ACC112 (cell line): ENCODE measurements at regions not wholly inside any gene's neighbourhood (a gene's known extent, or its start where the extent isn't known, plus 50 kb on each side); places are given as distances from the start of the nearest gene placed in this dataset.
"Not testable (repeated sequence)": the region's sequence is repeated elsewhere in the genome, so short reads cannot be mapped to it uniquely, and the experiment has no call there.

ENCODE experiments used
- H2AFZ ChIP-seq: fragments of 200-600 bp; sonication (generic); one replicate; pipeline ENCODE4 v1.6.0; 2017; ENCODE audit warnings: antibody characterized with exemption, low read length; ENCODE audit not compliant: unreplicated experiment
- H3K27ac ChIP-seq: fragments of 200-600 bp; sonication (generic); 2 replicates; pipeline ENCODE4 v1.5.1; 2014; ENCODE audit warnings: low read depth, mild to moderate bottlenecking, antibody characterized with exemption, low read length, moderate library complexity
- H3K27me3 ChIP-seq: fragments of 200-600 bp; sonication (generic); 2 replicates; pipeline ENCODE4 v1.6.1; 2014; ENCODE audit warnings: mild to moderate bottlenecking, antibody characterized with exemption, low read length, moderate library complexity, mixed read lengths; ENCODE audit not compliant: insufficient read depth
- H3K36me3 ChIP-seq: fragments of 200-600 bp; sonication (generic); 2 replicates; pipeline ENCODE4 v1.6.1; 2016; ENCODE audit warnings: mild to moderate bottlenecking, antibody characterized with exemption, low read length, moderate library complexity, mixed read lengths; ENCODE audit not compliant: insufficient read depth
- H3K4me1 ChIP-seq: fragments of 200-600 bp; sonication (generic); one replicate; pipeline ENCODE4 v1.6.1; 2016; ENCODE audit warnings: low read length, mixed read lengths; ENCODE audit not compliant: insufficient read depth, unreplicated experiment, control insufficient read depth
- H3K4me3 ChIP-seq: fragments of 200-600 bp; sonication (generic); 2 replicates; pipeline ENCODE4 v1.5.1; 2014; ENCODE audit warnings: mild to moderate bottlenecking, low read depth, low read length
- H3K79me2 ChIP-seq: fragments of 200-600 bp; sonication (generic); one replicate; pipeline ENCODE4 v1.6.0; 2016; ENCODE audit warnings: low read length; ENCODE audit not compliant: control insufficient read depth, unreplicated experiment, insufficient read depth

DNA sequence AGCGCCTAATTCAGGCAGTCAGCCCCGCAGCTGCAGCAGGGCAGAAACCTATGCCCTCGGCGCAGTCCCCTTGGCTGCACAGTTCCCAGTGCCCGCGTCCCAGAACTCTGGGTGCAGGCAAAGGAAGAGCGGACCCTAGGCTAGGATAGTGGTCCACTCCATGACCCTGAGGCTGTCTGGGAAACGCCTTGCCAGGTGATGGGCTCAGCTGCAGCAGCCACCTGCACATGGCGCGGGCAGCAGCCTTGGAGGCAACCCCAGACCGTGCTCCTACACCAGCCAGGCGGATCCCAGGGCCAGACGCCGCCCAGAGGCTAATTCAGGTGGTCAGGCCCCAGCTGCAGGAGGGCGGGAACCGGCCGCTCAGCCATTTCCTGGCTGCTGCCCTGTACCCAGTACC is 83.0 kb downstream of the POTEC start:
- not testable (repeated sequence) for H3K36me3 ChIP-seq, H3K27ac ChIP-seq, H3K79me2 ChIP-seq, H2AFZ ChIP-seq, H3K27me3 ChIP-seq, H3K4me3 ChIP-seq, H3K4me1 ChIP-seq

DNA sequence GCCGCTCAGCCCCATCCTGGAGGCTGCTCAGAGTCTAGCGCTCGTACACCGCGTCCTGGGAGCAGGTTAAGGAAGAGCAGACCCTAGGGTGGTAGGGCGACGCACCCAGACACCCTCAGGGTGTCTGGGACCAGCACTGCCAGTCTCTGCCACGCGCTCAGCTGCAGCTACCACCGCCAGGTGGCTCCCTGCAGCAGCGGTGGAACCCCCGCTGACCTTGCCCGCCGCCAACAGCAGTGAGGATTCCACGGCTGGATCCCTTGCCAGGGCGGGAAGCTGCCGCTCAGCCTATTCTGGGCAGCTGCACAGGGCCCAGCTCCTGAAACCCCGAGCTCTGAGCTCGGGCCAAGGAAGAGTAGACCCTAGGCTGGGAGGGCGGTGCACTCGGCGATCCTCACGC is 83.6 kb downstream of the POTEC start:
- H3K27me3 ChIP-seq, H3K4me3 ChIP-seq, H3K36me3 ChIP-seq, H3K27ac ChIP-seq, H3K4me1 ChIP-seq, H2AFZ ChIP-seq, H3K79me2 ChIP-seq: not testable (repeated sequence)

DNA sequence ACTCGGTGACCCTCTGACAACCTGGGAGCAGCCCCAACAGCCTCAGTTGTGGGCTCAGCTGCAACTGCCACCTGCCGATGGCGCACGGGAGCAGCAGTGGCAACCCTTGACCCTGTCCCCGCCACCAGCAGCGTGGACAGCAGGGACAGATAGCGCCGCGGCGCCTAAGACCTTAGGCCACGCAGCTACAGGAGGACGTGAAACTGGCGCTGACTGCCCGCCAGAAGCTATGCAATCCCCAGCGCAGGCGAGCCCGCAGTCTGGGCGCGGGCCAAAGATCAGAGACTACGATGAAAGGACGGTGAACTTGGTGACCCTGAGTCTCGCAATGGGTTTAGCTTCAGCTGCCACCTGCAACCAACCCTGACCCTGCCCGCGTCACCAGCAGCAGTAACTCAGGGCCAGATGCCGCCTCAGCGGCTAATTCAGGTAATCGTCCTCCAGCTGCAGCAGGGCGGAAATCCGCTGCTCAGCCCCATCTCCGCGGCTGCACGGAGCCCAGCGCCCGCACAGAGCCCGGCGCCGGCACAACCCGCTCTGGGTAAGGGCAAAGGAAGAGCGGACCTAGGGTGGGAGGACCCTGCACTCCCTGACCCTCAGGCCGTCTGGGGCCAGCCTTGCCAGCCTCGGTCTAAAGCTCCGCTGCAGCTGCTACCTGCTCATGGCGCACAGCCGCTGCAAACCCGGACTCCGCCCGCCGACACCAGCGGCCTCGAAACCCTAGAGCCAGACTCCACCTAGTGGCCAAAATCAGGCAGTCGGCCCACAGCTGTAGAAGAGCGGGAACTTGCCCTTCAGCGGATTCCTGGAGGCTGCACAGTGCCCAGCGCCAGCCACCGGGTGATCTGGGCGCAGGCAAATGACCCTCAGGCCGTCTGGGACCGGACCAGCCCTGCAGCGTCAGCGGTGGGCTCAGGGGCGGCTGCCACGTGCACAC is 85.1 kb downstream of the POTEC start:
- not testable (repeated sequence) for H2AFZ ChIP-seq, H3K36me3 ChIP-seq, H3K4me3 ChIP-seq, H3K79me2 ChIP-seq, H3K27ac ChIP-seq, H3K27me3 ChIP-seq, H3K4me1 ChIP-seq

DNA sequence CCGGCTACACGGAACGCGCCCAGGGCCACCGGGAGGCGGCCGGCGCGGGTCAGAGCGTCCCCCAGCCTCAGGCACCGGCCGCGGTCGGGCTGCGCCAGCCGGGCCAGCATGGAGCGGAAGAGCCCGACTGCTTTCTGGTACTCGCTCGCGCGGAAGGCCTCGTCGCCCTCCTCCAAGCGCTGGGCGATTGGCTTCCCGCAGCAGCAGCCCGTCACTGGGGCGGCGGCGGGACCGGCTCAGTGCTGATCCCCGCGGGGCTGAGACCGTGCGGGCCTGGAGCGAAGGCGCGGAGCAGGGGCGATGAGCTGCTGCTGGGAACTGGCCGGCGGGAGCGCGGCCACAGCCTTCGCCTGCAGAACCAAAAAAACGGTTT is 92.8 kb downstream of the POTEC start:
- not testable (repeated sequence) for H3K27me3 ChIP-seq, H3K4me1 ChIP-seq, H3K27ac ChIP-seq, H3K79me2 ChIP-seq, H2AFZ ChIP-seq, H3K36me3 ChIP-seq
- H3K4me3 ChIP-seq, result peak overlapping the region; percentile 72

GRCh38 chr18:14449995-14450636 is 93.3 kb downstream of the POTEC start:
- H3K79me2 ChIP-seq, H3K27ac ChIP-seq, H3K27me3 ChIP-seq, H3K36me3 ChIP-seq, H2AFZ ChIP-seq, H3K4me1 ChIP-seq: not testable (repeated sequence)
- H3K4me3 ChIP-seq, result peak overlapping the region; percentile 40; the same call in 1 of the 2 replicates

DNA sequence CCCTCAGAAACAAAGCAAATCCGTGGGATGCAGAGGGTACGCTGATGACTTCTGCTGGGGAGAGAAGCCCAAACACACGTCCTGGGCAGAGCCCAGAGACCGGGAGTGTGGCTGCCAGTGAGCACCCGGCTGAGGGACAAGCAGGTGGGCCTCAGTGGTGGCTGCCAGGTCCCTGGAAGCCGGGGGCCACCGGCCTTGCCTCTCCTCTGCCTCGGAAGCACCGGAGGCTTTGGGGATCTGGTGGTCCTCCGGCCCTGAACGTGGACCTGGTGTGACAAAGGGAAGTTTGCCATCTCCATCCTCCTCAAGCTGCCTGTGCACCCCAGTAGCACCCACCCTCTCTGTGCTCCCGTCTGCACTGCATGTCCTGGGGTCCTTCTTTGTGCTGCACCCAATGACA is 94.3 kb downstream of the POTEC start:
- not testable (repeated sequence) for H3K27me3 ChIP-seq, H3K4me3 ChIP-seq, H3K36me3 ChIP-seq, H2AFZ ChIP-seq, H3K27ac ChIP-seq, H3K79me2 ChIP-seq, H3K4me1 ChIP-seq

DNA sequence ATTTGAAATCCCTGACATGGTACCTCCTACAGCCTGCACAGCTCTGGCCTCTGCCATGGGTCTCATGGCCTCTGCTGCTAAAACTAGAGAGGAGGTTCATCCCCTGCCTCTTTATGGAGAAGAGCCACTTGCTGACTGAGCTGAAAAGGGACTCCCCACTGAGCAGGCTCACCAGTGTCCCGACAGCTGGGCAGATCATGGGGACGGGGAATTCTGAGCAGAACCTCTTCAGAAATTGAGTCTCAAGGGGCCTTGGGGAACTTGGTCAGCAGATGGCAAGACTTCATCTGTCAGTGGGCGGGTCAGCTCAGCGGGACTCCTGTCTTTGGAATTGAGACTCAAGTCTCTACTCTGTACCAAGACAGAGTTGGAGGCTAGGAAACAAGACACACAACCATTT is 95.7 kb downstream of the POTEC start:
- not testable (repeated sequence) for H3K27ac ChIP-seq, H3K79me2 ChIP-seq, H3K36me3 ChIP-seq

GRCh38 chr18:14435460-14435859 is 107.9 kb downstream of the POTEC start:
- H3K4me3 ChIP-seq, H3K4me1 ChIP-seq, H3K27ac ChIP-seq, H2AFZ ChIP-seq, H3K36me3 ChIP-seq, H3K79me2 ChIP-seq, H3K27me3 ChIP-seq: not testable (repeated sequence)

More for the DNA sequence above, 95.7 kb downstream of the POTEC start:
- not testable (repeated sequence) for H3K4me1 ChIP-seq, H3K27me3 ChIP-seq, H3K4me3 ChIP-seq, H2AFZ ChIP-seq

DNA sequence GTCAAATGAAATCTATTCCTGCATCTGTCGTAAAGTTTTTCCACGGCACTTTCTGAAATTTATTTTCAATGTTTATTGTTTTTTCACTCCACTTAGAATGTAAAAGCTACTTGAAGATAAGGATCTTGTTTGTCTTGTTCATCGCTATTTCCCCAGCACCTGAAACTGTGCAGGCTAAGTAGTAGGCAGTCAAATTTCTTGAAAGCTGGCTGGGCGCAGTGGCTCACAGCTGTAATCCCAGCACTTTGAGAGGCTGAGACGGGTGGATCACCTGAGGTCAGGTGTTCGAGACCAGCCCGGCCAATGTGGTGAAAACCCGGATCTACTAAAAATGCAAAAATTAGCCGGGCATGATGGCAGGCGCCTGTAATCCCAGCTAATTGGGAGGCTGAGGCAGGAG is 111.0 kb downstream of the POTEC start:
- H3K27me3 ChIP-seq, H3K27ac ChIP-seq, H3K4me1 ChIP-seq, H3K4me3 ChIP-seq, H3K79me2 ChIP-seq, H2AFZ ChIP-seq, H3K36me3 ChIP-seq: not testable (repeated sequence)

DNA sequence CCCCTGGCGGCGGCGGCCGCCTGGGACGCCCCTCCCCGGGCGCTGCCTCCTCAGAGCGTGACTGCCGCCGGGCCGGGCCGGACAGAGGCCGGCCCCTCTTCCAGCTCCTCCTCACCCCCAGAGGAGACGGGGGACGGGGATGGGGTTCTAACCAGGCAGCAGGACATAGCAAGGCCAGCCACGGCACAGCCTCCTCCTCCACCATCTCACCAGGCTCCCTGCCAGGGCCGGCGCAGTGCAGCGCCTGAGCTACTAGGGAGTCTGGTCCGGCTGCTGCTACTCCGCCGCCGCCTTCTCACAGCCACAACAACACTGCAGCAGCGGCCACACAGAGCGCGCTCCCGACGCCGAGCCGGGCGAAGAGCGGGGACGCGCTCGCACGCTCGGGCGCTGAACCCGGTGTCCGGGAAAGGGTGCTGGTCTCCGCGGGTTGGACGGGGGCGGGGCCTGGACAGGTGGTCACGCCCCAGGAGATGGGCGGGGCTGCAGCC is 112.3 kb downstream of the POTEC start:
- H3K79me2 ChIP-seq, H3K4me1 ChIP-seq, H3K27me3 ChIP-seq, H3K36me3 ChIP-seq, H3K27ac ChIP-seq: not testable (repeated sequence)
- Histone ChIP-seq H2AFZ (peak overlapping the region; percentile 91), H3K4me3 (peak overlapping the region; percentile 83)

DNA sequence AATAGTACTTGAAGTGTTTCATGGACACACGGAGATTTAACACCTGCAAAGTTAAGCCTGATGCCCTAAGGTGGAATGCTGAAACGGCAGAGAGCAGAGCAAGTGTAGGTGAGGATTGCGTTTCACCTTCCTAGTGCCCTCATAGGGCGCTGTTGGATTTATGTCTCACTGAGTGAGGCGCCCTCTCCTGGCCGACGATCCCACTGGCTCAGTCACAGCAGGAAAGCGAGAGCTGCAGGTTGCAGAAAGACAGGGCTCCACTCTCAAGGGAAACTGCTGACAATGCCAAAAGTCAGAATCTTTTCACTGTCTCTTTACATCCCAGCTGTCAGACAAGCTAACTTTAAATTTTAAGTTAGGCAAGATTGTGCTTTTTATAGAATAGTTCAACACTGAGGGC is 127.6 kb downstream of the POTEC start:
- H3K36me3 ChIP-seq, H3K27me3 ChIP-seq, H2AFZ ChIP-seq, H3K4me1 ChIP-seq, H3K27ac ChIP-seq, H3K79me2 ChIP-seq, H3K4me3 ChIP-seq: not testable (repeated sequence)
